ENCODE measurements at regions not wholly inside any gene's neighbourhood (a gene's known extent, or its start where the extent isn't known, plus 50 kb on each side); places are given as distances from the start of the nearest gene placed in this dataset.

GRCh38 chr4:38489924-38490639, 173.9 kb upstream of the KLF3 start:
- FAIRE-seq, result no peak

- no peak for FAIRE-seq
Observed at GRCh38 chr4:38490753-38491446, 173.1 kb upstream of the KLF3 start.

GRCh38 chr4:38491854-38492478, 172.0 kb upstream of the KLF3 start:
- no peak for FAIRE-seq

- FAIRE-seq, result no peak
Observed at GRCh38 chr4:38493066-38493465, 170.9 kb upstream of the KLF3 start.

GRCh38 chr4:38495446-38495845, 168.6 kb upstream of the KLF3 start:
- no peak for FAIRE-seq

GRCh38 chr4:38497121-38497520, 166.9 kb upstream of the KLF3 start:
- FAIRE-seq, result no peak

- no peak for FAIRE-seq
Observed at GRCh38 chr4:38499101-38499500, 164.9 kb upstream of the KLF3 start.

- FAIRE-seq, result no peak
Observed at GRCh38 chr4:38500433-38500832, 163.6 kb upstream of the KLF3 start.

- no peak for FAIRE-seq
Observed at GRCh38 chr4:38501698-38502097, 162.3 kb upstream of the KLF3 start.

GRCh38 chr4:38503689-38504395, 160.2 kb upstream of the KLF3 start:
- FAIRE-seq, result no peak

- no peak for FAIRE-seq
Observed at GRCh38 chr4:38504396-38504715, 159.6 kb upstream of the KLF3 start.

- FAIRE-seq, result no peak
Observed at GRCh38 chr4:38509551-38509950, 154.4 kb upstream of the KLF3 start.

GRCh38 chr4:38510201-38510600, 153.8 kb upstream of the KLF3 start:
- no peak for FAIRE-seq

GRCh38 chr4:38511702-38512101, 152.3 kb upstream of the KLF3 start:
- FAIRE-seq, result no peak

- no peak for FAIRE-seq
Observed at GRCh38 chr4:38512840-38513239, 151.2 kb upstream of the KLF3 start.

GRCh38 chr4:38514465-38515146, 149.4 kb upstream of the KLF3 start:
- no peak for FAIRE-seq

- FAIRE-seq, result no peak
Observed at GRCh38 chr4:38516190-38516589, 147.8 kb upstream of the KLF3 start.

GRCh38 chr4:38519666-38520065, 144.3 kb upstream of the KLF3 start:
- FAIRE-seq, result no peak

- no peak for FAIRE-seq
Observed at GRCh38 chr4:38523054-38523453, 140.9 kb upstream of the KLF3 start.

- FAIRE-seq, result no peak
Observed at GRCh38 chr4:38523524-38524448, 140.2 kb upstream of the KLF3 start.

- no peak for FAIRE-seq
Observed at GRCh38 chr4:38526412-38526811, 137.6 kb upstream of the KLF3 start.
